ENCODE measurements at regions not wholly inside any gene's neighbourhood (a gene's known extent, or its start where the extent isn't known, plus 50 kb on each side); places are given as distances from the start of the nearest gene placed in this dataset.

- TF ChIP-seq CTCF (IDR thresholded peaks at IDR 0.05): no peak
- TF ChIP-seq ZFX (IDR thresholded peaks at IDR 0.05; ENCODE audit: borderline replicate concordance): no peak
Observed at GRCh38 chr5:167802755-167803431, 488.6 kb upstream of the WWC1 start.
